Uterus (tissue), 2 donors: ENCODE measurements at regions not wholly inside any gene's neighbourhood (a gene's known extent, or its start where the extent isn't known, plus 50 kb on each side); places are given as distances from the start of the nearest gene placed in this dataset.

ENCODE experiments used
- POLR2A ChIP-seq, 2 donors: fragments of 450-650 bp; IDR thresholded peaks; one replicate each; pipeline ENCODE4 v1.6.1; 2016; ENCODE audit warnings: antibody characterized with exemption in 2 of 2, mild to moderate bottlenecking in 1 of 2, moderate library complexity in 1 of 2
- TF ChIP-seq, protein P1 (sequence below), 4 experiments: fragments of 200-600 bp in 2 of 4; fragments of 450-650 bp in 2 of 4; sonication (generic) in 2 of 4; IDR thresholded peaks; one replicate each; pipeline ENCODE4 v1.5.1; 2016 to 2019; ENCODE audit warnings: antibody characterized with exemption in 4 of 4, mild to moderate bottlenecking in 2 of 4, moderate library complexity in 1 of 4

DNA sequence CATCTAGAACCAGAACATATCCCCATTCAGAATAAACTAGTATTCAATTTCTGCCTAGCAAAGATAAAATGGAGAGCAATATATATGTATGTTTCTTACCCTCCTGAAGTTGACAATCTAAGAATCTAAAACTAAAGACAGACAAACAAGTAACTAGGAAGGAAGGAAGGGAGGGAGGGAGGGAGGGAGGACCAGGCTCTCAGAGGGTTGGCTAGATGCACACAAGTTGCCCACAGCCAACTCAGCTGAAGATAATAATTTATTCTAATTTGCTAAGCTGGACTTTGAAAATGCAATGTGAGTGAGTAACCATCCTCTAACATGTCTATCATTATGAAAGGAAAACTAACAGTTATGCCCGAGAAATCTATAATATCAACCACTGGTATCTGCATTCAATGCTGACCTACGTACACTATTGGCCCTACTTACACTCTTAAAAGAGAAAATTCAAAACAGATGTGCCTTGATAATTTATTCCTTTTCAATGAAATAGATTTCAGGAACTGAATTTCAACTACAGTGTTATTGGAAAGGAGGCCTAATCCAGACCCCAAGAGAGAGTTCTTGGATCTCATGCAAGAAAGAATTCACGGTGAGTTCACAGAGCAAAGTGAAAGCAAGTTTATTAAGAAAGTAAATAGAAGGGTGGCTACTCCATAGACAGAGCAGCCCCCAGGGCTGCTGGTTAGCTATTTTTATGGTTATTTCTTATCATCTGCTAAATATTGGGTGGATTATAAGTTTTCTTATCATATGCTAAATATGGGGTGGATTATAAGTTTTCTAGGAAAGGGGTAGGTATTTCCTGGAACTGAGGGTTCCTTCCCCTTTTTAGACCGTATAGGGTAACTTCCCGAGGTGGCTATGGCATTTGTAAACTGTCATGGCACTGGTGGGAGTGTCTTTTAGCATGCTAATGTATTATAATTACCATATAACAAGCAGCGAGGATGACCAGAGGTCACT lies 288.5 kb upstream of the SLC39A10 start:
- TF ChIP-seq, protein P1, sequence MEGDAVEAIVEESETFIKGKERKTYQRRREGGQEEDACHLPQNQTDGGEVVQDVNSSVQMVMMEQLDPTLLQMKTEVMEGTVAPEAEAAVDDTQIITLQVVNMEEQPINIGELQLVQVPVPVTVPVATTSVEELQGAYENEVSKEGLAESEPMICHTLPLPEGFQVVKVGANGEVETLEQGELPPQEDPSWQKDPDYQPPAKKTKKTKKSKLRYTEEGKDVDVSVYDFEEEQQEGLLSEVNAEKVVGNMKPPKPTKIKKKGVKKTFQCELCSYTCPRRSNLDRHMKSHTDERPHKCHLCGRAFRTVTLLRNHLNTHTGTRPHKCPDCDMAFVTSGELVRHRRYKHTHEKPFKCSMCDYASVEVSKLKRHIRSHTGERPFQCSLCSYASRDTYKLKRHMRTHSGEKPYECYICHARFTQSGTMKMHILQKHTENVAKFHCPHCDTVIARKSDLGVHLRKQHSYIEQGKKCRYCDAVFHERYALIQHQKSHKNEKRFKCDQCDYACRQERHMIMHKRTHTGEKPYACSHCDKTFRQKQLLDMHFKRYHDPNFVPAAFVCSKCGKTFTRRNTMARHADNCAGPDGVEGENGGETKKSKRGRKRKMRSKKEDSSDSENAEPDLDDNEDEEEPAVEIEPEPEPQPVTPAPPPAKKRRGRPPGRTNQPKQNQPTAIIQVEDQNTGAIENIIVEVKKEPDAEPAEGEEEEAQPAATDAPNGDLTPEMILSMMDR (IDR thresholded peaks at IDR 0.05): no peak
- no peak for TF ChIP-seq POLR2A (IDR thresholded peaks at IDR 0.05)
